ENCODE measurements at regions not wholly inside any gene's neighbourhood (a gene's known extent, or its start where the extent isn't known, plus 50 kb on each side); places are given as distances from the start of the nearest gene placed in this dataset.

- TF ChIP-seq CTCF (IDR thresholded peaks at IDR 0.05): no peak
- TF ChIP-seq POLR2A (IDR thresholded peaks at IDR 0.05): no peak
- TF ChIP-seq POLR2AphosphoS5 (IDR thresholded peaks at IDR 0.05; ENCODE audit: insufficient read depth in 1 of 2, low read depth in 1 of 2): no peak
These were observed 406.3 kb downstream of the CADM1 start for GRCh38 chr11:115097796-115098408.
